WERI-Rb-1 (cell line): ENCODE measurements at regions not wholly inside any gene's neighbourhood (a gene's known extent, or its start where the extent isn't known, plus 50 kb on each side); places are given as distances from the start of the nearest gene placed in this dataset.

Experiments
- DNase-seq: peaks from one replicate; pipeline ENCODE4 v3.0.0-alpha.2; 2020
- H3K27ac ChIP-seq: fragments of 250-450 bp; sonication (Bioruptor Pico); 2 replicates; pipeline ENCODE4 v1.5.1; 2020; ENCODE audit warnings: mild to moderate bottlenecking, moderate library complexity
- H3K27me3 ChIP-seq: fragments of 250-450 bp; sonication (Bioruptor Pico); 2 replicates; pipeline ENCODE4 v1.5.1; 2021; ENCODE audit warnings: mild to moderate bottlenecking, low read depth, moderate library complexity; ENCODE audit not compliant: insufficient read depth, severe bottlenecking
- H3K36me3 ChIP-seq: fragments of 250-450 bp; sonication (Bioruptor Pico); 2 replicates; pipeline ENCODE4 v1.5.1; 2020; ENCODE audit warnings: mild to moderate bottlenecking, moderate library complexity
- H3K4me3 ChIP-seq: 2 replicates; pipeline ENCODE4 v1.5.1; 2011; ENCODE audit warnings: low read depth, mild to moderate bottlenecking, control low read depth, low read length
- H3K9me3 ChIP-seq: fragments of 250-450 bp; sonication (Bioruptor Pico); 2 replicates; pipeline ENCODE4 v1.5.1; 2021; ENCODE audit warnings: mild to moderate bottlenecking, moderate library complexity; ENCODE audit not compliant: severe bottlenecking
- CTCF ChIP-seq: IDR thresholded peaks from 2 replicates; pipeline ENCODE4 v1.5.1; 2011; ENCODE audit warnings: low read depth, mild to moderate bottlenecking, control low read depth, inconsistent platforms, low read length

- Histone ChIP-seq H3K9me3 (peaks cover 16% of the 10 kb centered on the region), H3K27me3 (no peaks in the 10 kb centered on the region), H3K27ac (no peak overlapping the region), H3K36me3 (no peaks in the 10 kb centered on the region), H3K4me3 (no peak overlapping the region)
- DNase-seq, result no peak
- no peak for TF ChIP-seq CTCF
Observed at GRCh38 chr16:65773301-65773874, 593.1 kb upstream of the CDH5 start.

GRCh38 chr16:65772134-65772732 is 594.3 kb upstream of the CDH5 start:
- Histone ChIP-seq H3K4me3 (no peak overlapping the region), H3K27me3 (no peaks in the 10 kb centered on the region), H3K9me3 (peaks cover 16% of the 10 kb centered on the region), H3K27ac (no peak overlapping the region), H3K36me3 (no peaks in the 10 kb centered on the region)
- DNase-seq, result no peak
- TF ChIP-seq CTCF, result no peak

GRCh38 chr16:65771707-65772106 is 594.8 kb upstream of the CDH5 start:
- no peak overlapping the region for H3K4me3 ChIP-seq
- H3K36me3 ChIP-seq, result no peaks in the 10 kb centered on the region
- peaks cover 13% of the 10 kb centered on the region for H3K9me3 ChIP-seq
- H3K27ac ChIP-seq, result no peak overlapping the region
- DNase-seq, result no peak
- no peak for TF ChIP-seq CTCF
- no peaks in the 10 kb centered on the region for H3K27me3 ChIP-seq

GRCh38 chr16:65770752-65771151 is 595.7 kb upstream of the CDH5 start:
- Histone ChIP-seq H3K27me3 (no peaks in the 10 kb centered on the region), H3K4me3 (no peak overlapping the region), H3K27ac (no peak overlapping the region), H3K9me3 (peaks cover 12% of the 10 kb centered on the region), H3K36me3 (no peaks in the 10 kb centered on the region)
- TF ChIP-seq CTCF, result no peak
- no peak for DNase-seq

GRCh38 chr16:65769776-65770438 is 596.6 kb upstream of the CDH5 start:
- no peak overlapping the region for H3K27ac ChIP-seq
- no peak overlapping the region for H3K4me3 ChIP-seq
- H3K9me3 ChIP-seq, result peaks cover 12% of the 10 kb centered on the region
- no peaks in the 10 kb centered on the region for H3K36me3 ChIP-seq
- H3K27me3 ChIP-seq, result no peaks in the 10 kb centered on the region
- TF ChIP-seq CTCF, result no peak
- no peak for DNase-seq
